ENCODE measurements at regions not wholly inside any gene's neighbourhood (a gene's known extent, or its start where the extent isn't known, plus 50 kb on each side); places are given as distances from the start of the nearest gene placed in this dataset.

DNA sequence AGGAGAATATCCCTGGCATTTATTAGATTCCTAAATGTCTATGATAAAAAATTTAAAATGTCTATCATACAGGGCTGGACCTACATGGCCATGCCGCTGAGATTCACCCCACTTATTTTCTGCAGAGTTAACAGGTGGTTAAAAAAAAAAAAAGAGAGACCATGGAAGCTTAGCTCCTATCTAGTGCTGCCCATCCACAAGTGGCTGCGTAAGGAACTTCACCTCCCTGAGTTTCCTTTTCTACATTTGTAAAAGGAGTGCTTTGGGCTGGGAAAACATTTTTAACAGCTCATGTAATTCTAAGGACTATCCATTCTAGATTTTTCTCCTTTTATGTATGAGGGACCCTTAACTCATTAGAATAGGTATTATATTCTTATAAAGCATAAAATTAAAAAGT lies 534.1 kb downstream of the MMUT start:
- TF ChIP-seq CTCF (IDR thresholded peaks at IDR 0.05; ENCODE audit: extremely low read depth, low read depth, low read length) = peak; percentile 12
- no peak overlapping the region for H3K4me2 ChIP-seq (ENCODE audit: insufficient read depth, low read length)
- H3K79me2 ChIP-seq (ENCODE audit: insufficient read depth, low read length) = no peaks in the 10 kb centered on the region
- no peaks in the 10 kb centered on the region for H4K20me1 ChIP-seq (ENCODE audit: insufficient read depth, low read length)
- H3K4me1 ChIP-seq (ENCODE audit: insufficient read depth, low read length) = no peaks in the 10 kb centered on the region
- H3K27me3 ChIP-seq (ENCODE audit: insufficient read depth, low read length) = no peaks in the 10 kb centered on the region
- no peak overlapping the region for H3K27ac ChIP-seq (ENCODE audit: low read depth, low read length)
- H2AFZ ChIP-seq (ENCODE audit: low read length) = no peak overlapping the region
- H3K4me3 ChIP-seq (ENCODE audit: insufficient read depth, low read length) = no peak overlapping the region
- H3K36me3 ChIP-seq (ENCODE audit: insufficient read depth, low read length) = no peaks in the 10 kb centered on the region
- no peak for DNase-seq (ENCODE audit: insufficient read length, low spot score, missing footprints)
- H3K9me3 ChIP-seq (ENCODE audit: low read depth, low read length) = no peaks in the 10 kb centered on the region

DNA sequence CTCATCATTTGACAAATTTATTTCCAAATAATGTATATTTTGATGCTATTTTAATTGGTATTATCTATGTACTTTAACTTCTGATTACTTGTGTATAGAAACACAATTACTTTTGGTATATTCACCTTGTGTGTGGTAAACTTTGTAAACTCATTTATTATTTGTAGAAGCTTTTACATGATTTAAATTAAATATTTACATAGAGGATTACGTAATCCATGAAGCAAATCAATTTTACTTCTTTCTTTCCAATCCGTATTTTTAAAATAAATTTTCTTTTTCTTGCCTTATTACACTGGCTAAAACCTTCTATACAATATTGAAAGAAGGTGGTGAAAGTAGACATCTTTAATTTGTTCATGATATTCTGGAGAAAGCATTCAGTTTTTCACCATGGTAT lies 540.2 kb downstream of the MMUT start:
- Histone ChIP-seq H3K9me3 (ENCODE audit: low read depth, low read length) (no peaks in the 10 kb centered on the region), H3K4me1 (ENCODE audit: insufficient read depth, low read length) (no peaks in the 10 kb centered on the region), H3K79me2 (ENCODE audit: insufficient read depth, low read length) (no peaks in the 10 kb centered on the region), H3K4me3 (ENCODE audit: insufficient read depth, low read length) (no peak overlapping the region), H4K20me1 (ENCODE audit: insufficient read depth, low read length) (no peaks in the 10 kb centered on the region), H3K27ac (ENCODE audit: low read depth, low read length) (no peak overlapping the region), H3K36me3 (ENCODE audit: insufficient read depth, low read length) (no peaks in the 10 kb centered on the region), H3K27me3 (ENCODE audit: insufficient read depth, low read length) (no peaks in the 10 kb centered on the region), H2AFZ (ENCODE audit: low read length) (no peak overlapping the region), H3K4me2 (ENCODE audit: insufficient read depth, low read length) (no peak overlapping the region)
- no peak for TF ChIP-seq CTCF (IDR thresholded peaks at IDR 0.05; ENCODE audit: extremely low read depth, low read depth, low read length)
- DNase-seq (ENCODE audit: insufficient read length, low spot score, missing footprints) = no peak

DNA sequence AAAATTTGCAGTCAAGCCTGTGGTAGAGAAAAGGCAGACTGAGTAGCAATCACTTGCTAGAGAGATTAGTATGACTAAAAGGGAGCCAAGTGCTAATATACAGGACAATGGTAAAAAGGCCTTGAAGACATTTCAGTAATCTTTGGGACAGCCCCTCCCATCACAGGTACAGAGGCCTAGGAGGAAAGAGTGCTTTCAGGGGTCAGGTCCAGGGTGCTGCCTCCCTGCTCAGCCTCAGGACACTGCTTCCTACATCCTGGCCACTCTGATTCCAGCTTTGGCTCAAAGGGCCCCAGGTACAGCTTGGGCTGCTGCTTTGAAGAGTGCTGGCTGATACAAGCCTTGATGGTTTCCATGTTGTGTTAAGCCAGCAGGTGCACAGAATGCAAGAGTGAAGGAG lies 543.5 kb downstream of the MMUT start:
- Histone ChIP-seq H3K27me3 (ENCODE audit: insufficient read depth, low read length) (no peaks in the 10 kb centered on the region), H3K9me3 (ENCODE audit: low read depth, low read length) (no peaks in the 10 kb centered on the region), H4K20me1 (ENCODE audit: insufficient read depth, low read length) (no peaks in the 10 kb centered on the region), H3K4me1 (ENCODE audit: insufficient read depth, low read length) (no peaks in the 10 kb centered on the region), H3K4me3 (ENCODE audit: insufficient read depth, low read length) (no peak overlapping the region), H3K36me3 (ENCODE audit: insufficient read depth, low read length) (no peaks in the 10 kb centered on the region), H3K27ac (ENCODE audit: low read depth, low read length) (no peak overlapping the region), H2AFZ (ENCODE audit: low read length) (peak overlapping the region; percentile 9), H3K4me2 (ENCODE audit: insufficient read depth, low read length) (no peak overlapping the region), H3K79me2 (ENCODE audit: insufficient read depth, low read length) (no peaks in the 10 kb centered on the region)
- no peak for TF ChIP-seq CTCF (IDR thresholded peaks at IDR 0.05; ENCODE audit: extremely low read depth, low read depth, low read length)
- DNase-seq (ENCODE audit: insufficient read length, low spot score, missing footprints) = no peak

- H3K36me3 ChIP-seq (ENCODE audit: insufficient read depth, low read length) = no peaks in the 10 kb centered on the region
- no peaks in the 10 kb centered on the region for H3K9me3 ChIP-seq (ENCODE audit: low read depth, low read length)
- TF ChIP-seq CTCF (IDR thresholded peaks at IDR 0.05; ENCODE audit: extremely low read depth, low read depth, low read length) = no peak
Measured at GRCh38 chr6:48917233-48917632, 545.8 kb downstream of the MMUT start.

More at GRCh38 chr6:48917233-48917632, 545.8 kb downstream of the MMUT start:
- no peak overlapping the region for H3K27ac ChIP-seq (ENCODE audit: low read depth, low read length)
- no peaks in the 10 kb centered on the region for H3K4me1 ChIP-seq (ENCODE audit: insufficient read depth, low read length)
- no peaks in the 10 kb centered on the region for H3K27me3 ChIP-seq (ENCODE audit: insufficient read depth, low read length)
- H3K4me3 ChIP-seq (ENCODE audit: insufficient read depth, low read length) = no peak overlapping the region
- no peak for DNase-seq (ENCODE audit: insufficient read length, low spot score, missing footprints)
- H3K4me2 ChIP-seq (ENCODE audit: insufficient read depth, low read length) = no peak overlapping the region
- H2AFZ ChIP-seq (ENCODE audit: low read length) = no peak overlapping the region
- H3K79me2 ChIP-seq (ENCODE audit: insufficient read depth, low read length) = no peaks in the 10 kb centered on the region
- no peaks in the 10 kb centered on the region for H4K20me1 ChIP-seq (ENCODE audit: insufficient read depth, low read length)

Measured in osteoblast (primary cell).